NCI-H510A (cell line): ENCODE measurements at regions not wholly inside any gene's neighbourhood (a gene's known extent, or its start where the extent isn't known, plus 50 kb on each side); places are given as distances from the start of the nearest gene placed in this dataset.
A peak's percentile ranks its signal among the peaks of the same experiment; 100 is the strongest.

Source experiments
- DNase-seq: peaks from one replicate; lab custom pipeline; 2025; lab: John Stamatoyannopoulos, UW

GRCh38 chr9:28209130-28209529 is 635.8 kb upstream of the C9orf72 start:
- DNase-seq: no peak

- DNase-seq: peak; percentile 3
Measured at GRCh38 chr9:28212979-28213378, 639.7 kb upstream of the C9orf72 start.

GRCh38 chr9:28215536-28216299 is 642.4 kb upstream of the C9orf72 start:
- no peak for DNase-seq

GRCh38 chr9:28232686-28233085 is 659.4 kb upstream of the C9orf72 start:
- no peak for DNase-seq

- DNase-seq: no peak
Measured at GRCh38 chr9:28234133-28234893, 661.0 kb upstream of the C9orf72 start.

- no peak for DNase-seq
Measured at GRCh38 chr9:28234894-28235277, 661.6 kb upstream of the C9orf72 start.

- no peak for DNase-seq
Measured at GRCh38 chr9:28249424-28249823, 676.1 kb upstream of the C9orf72 start.

GRCh38 chr9:28255174-28255573 is 681.9 kb upstream of the C9orf72 start:
- DNase-seq: no peak

- DNase-seq: no peak
Measured at GRCh38 chr9:28260330-28260729, 687.0 kb upstream of the C9orf72 start.

- DNase-seq: no peak
Measured at GRCh38 chr9:28264368-28264767, 691.1 kb upstream of the C9orf72 start.

GRCh38 chr9:28267351-28267750 is 694.1 kb upstream of the C9orf72 start:
- no peak for DNase-seq

GRCh38 chr9:28270156-28270555 is 696.9 kb upstream of the C9orf72 start:
- no peak for DNase-seq

- DNase-seq: no peak
Measured at GRCh38 chr9:28272127-28272526, 698.8 kb upstream of the C9orf72 start.

GRCh38 chr9:28287455-28287854 is 714.2 kb upstream of the C9orf72 start:
- no peak for DNase-seq

- no peak for DNase-seq
Measured at GRCh38 chr9:28289746-28290145, 716.5 kb upstream of the C9orf72 start.

GRCh38 chr9:28293369-28294090 is 720.2 kb upstream of the C9orf72 start:
- no peak for DNase-seq

GRCh38 chr9:28301281-28301680 is 728.0 kb upstream of the C9orf72 start:
- DNase-seq: no peak

GRCh38 chr9:28317745-28318144 is 744.5 kb upstream of the C9orf72 start:
- DNase-seq: no peak

- no peak for DNase-seq
Measured at GRCh38 chr9:28318515-28318914, 745.2 kb upstream of the C9orf72 start.

GRCh38 chr9:28319981-28320380 is 746.7 kb upstream of the C9orf72 start:
- no peak for DNase-seq

GRCh38 chr9:28320616-28321015 is 747.3 kb upstream of the C9orf72 start:
- no peak for DNase-seq

GRCh38 chr9:28329323-28329722 is 756.0 kb upstream of the C9orf72 start:
- no peak for DNase-seq

GRCh38 chr9:28332648-28333047 is 759.4 kb upstream of the C9orf72 start:
- DNase-seq: no peak
